Peyer's patch (tissue), 4 donors: ENCODE measurements at regions not wholly inside any gene's neighbourhood (a gene's known extent, or its start where the extent isn't known, plus 50 kb on each side); places are given as distances from the start of the nearest gene placed in this dataset.

Source experiments
- DNase-seq, 3 donors: peaks; one replicate each; pipeline ENCODE4 v3.0.0-alpha.2; 2017 to 2019
- H3K27ac ChIP-seq, 4 donors: fragments of 200-600 bp; sonication (generic); one replicate each; pipeline ENCODE4 v1.5.1; 2016 to 2019
- H3K27me3 ChIP-seq, 2 donors: fragments of 200-600 bp; sonication (generic); one replicate each; pipeline ENCODE4 v1.5.1; 2019
- H3K36me3 ChIP-seq, 3 donors: fragments of 200-600 bp; sonication (generic); one replicate each; pipeline ENCODE4 v1.5.1; 2016 to 2019
- H3K4me1 ChIP-seq, 4 donors: fragments of 200-600 bp; sonication (generic); one replicate each; pipeline ENCODE4 v1.5.1; 2016 to 2019
- H3K4me3 ChIP-seq, 4 donors: fragments of 200-600 bp; sonication (generic); 1 replicate in 3 of 4; 2 replicates in 1 of 4; pipeline ENCODE4 v1.5.1; 2016 to 2019; ENCODE audit warnings: mild to moderate bottlenecking in 1 of 4
- H3K9me3 ChIP-seq, 4 donors: fragments of 200-600 bp; sonication (generic); one replicate each; pipeline ENCODE4 v1.5.1; 2016 to 2019; ENCODE audit warnings: mild to moderate bottlenecking in 1 of 4
- CTCF ChIP-seq, 6 experiments: fragments of 450-650 bp in 4 of 6; fragments of 200-600 bp in 2 of 6; sonication (generic) in 1 of 6; IDR thresholded peaks; one replicate each; pipeline ENCODE4 v1.5.1; 2017 to 2019; ENCODE audit warnings: antibody characterized with exemption in 6 of 6, mild to moderate bottlenecking in 3 of 6, moderate library complexity in 1 of 6
- POLR2A ChIP-seq, 2 donors: fragments of 450-650 bp; IDR thresholded peaks; one replicate each; pipeline ENCODE4 v1.5.1; 2017; ENCODE audit warnings: antibody characterized with exemption in 2 of 2, mild to moderate bottlenecking in 2 of 2, moderate library complexity in 2 of 2

DNA sequence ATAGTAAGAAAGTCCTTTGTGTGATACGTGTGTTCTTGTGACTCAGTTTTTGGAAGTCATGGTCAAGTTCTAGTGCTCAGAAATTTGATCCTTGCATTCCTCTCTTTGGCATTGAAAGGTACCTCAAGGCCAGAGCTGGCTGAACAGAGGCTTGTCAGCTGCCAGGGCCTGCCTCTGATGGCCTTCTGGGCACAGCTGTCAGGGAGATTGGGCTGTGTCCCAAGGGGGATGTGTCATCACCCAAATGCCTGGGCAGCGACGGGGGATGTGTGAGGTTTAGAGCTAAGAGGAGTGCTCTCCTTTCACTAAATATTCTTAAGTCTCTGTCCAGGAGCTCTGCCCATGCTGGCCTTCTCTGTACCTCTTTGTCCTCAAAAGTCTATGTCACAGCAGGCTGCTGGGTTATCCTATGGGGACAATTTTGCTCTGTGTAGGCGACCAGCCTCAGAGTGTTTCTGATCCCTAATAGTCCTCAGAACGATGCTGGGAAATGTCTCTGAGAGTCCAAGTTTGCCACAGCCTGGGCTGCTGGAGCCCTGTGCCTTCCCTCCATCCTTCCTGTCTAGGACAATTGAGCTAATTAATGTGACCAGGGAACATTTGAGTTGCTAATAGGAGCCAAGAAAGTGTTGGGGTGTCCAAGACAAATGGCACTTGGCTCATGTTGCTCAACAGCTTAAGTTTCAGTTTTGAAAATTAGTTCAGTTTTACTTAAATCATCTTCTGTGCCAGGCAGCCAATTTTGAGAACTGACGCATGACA, 115.4 kb upstream of the ZNF521 start:
- H3K27me3 ChIP-seq: no peaks in the 10 kb centered on the region
- no peak for DNase-seq
- no peaks in the 10 kb centered on the region for H3K36me3 ChIP-seq
- TF ChIP-seq POLR2A (IDR thresholded peaks at IDR 0.05) (no peak), CTCF (IDR thresholded peaks at IDR 0.05) (no peak)
- H3K9me3 ChIP-seq: no peaks in the 10 kb centered on the region
- no peak overlapping the region for H3K4me3 ChIP-seq
- H3K4me1 ChIP-seq: no peaks in the 10 kb centered on the region
- no peak overlapping the region for H3K27ac ChIP-seq

- no peaks in the 10 kb centered on the region for H3K9me3 ChIP-seq
- TF ChIP-seq CTCF (IDR thresholded peaks at IDR 0.05) (no peak), POLR2A (IDR thresholded peaks at IDR 0.05) (no peak)
- no peak for DNase-seq
- H3K36me3 ChIP-seq: no peaks in the 10 kb centered on the region
- no peak overlapping the region for H3K4me3 ChIP-seq
- no peaks in the 10 kb centered on the region for H3K4me1 ChIP-seq
- no peak overlapping the region for H3K27ac ChIP-seq
- no peaks in the 10 kb centered on the region for H3K27me3 ChIP-seq
These were observed 113.3 kb upstream of the ZNF521 start for GRCh38 chr18:25465152-25465732.

DNA sequence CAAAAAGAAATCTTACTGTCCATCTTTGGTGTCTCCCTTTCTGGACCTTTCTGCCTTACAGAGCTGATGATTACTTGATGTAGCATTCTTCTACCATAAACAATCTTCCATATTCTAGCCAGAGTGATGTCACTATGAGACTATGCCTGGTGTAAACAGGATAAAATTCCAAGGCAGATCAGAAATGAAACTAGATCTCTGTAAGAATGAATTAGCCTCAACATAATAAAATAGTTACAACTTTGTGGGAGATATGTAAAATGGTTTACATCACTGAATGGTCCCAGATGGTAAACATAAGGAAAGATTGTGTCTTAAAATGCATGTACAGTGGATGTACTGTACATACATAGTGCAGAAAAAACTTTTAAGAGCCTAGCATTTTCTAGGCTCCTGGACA, 112.3 kb upstream of the ZNF521 start:
- TF ChIP-seq CTCF (IDR thresholded peaks at IDR 0.05): no peak
- TF ChIP-seq POLR2A (IDR thresholded peaks at IDR 0.05): no peak
- DNase-seq: no peak

DNA sequence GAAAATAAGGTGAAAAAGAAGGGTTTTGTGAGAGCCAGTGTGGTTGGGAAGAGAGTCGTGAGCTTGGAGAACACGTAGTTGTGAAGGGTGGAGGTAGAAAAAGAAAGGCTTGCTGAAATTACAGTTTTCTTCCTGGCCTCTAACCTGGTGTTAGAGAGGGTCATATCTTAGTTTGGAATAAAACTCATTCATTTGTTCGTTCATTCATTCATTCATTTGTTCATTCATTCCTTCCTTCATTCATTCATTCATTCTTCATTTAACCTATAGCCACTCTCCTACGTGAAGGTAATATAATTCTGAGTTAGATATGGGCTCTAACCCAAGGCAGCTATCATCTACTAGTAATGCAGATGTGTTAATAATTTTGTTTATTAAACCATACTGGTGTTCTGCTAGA, 111.8 kb upstream of the ZNF521 start:
- H3K4me3 ChIP-seq: no peak overlapping the region
- no peaks in the 10 kb centered on the region for H3K27me3 ChIP-seq
- DNase-seq: no peak
- TF ChIP-seq CTCF (IDR thresholded peaks at IDR 0.05) (no peak), POLR2A (IDR thresholded peaks at IDR 0.05) (no peak)
- H3K27ac ChIP-seq: no peak overlapping the region
- no peaks in the 10 kb centered on the region for H3K9me3 ChIP-seq
- H3K36me3 ChIP-seq: no peaks in the 10 kb centered on the region
- H3K4me1 ChIP-seq: no peaks in the 10 kb centered on the region

More for the DNA sequence above, 112.3 kb upstream of the ZNF521 start:
- no peaks in the 10 kb centered on the region for H3K4me1 ChIP-seq
- no peak overlapping the region for H3K27ac ChIP-seq
- H3K36me3 ChIP-seq: no peaks in the 10 kb centered on the region
- H3K4me3 ChIP-seq: no peak overlapping the region
- H3K27me3 ChIP-seq: no peaks in the 10 kb centered on the region
- no peaks in the 10 kb centered on the region for H3K9me3 ChIP-seq

- no peak for TF ChIP-seq CTCF (IDR thresholded peaks at IDR 0.05)
- no peak for TF ChIP-seq POLR2A (IDR thresholded peaks at IDR 0.05)
- no peak for DNase-seq
- Histone ChIP-seq H3K4me3 (no peak overlapping the region), H3K36me3 (no peaks in the 10 kb centered on the region), H3K27ac (no peak overlapping the region), H3K4me1 (no peaks in the 10 kb centered on the region), H3K27me3 (no peaks in the 10 kb centered on the region), H3K9me3 (no peaks in the 10 kb centered on the region)
These were observed 107.8 kb upstream of the ZNF521 start for GRCh38 chr18:25459814-25460213.
